Bone marrow (tissue), 2 donors: ENCODE measurements at regions not wholly inside any gene's neighbourhood (a gene's known extent, or its start where the extent isn't known, plus 50 kb on each side); places are given as distances from the start of the nearest gene placed in this dataset.

Experiments used
- DNase-seq, 2 donors: peaks; one replicate each; lab custom pipeline; 2025; lab: John Stamatoyannopoulos, UW

DNA sequence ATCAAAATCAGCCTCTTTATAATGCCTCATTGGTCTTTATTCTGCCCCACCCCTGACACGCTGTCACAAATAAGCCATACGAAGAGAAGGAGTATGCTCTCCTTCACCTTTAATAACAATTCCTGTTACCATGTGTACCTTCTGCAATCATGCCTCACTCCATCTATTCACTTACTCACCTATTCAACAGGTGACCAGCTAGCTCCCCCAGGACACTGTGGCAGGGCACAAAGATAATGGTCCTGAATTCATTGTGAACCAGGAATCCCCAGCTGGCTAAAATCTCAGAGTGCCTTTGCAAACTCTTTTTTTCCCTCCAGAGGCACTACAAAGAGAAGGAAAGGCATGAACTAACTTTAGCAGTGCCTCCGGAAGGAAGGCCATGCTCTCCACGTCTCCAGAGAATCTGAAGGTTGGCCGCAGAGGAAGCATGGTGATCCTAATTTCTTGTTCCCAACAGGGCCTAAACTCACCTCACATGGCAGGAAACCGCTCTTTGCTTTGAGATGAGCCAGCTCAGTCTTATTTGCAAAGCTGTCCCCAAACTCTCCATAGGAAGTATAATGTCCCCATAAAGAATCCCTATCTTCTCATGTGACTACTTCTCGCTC, 590.3 kb downstream of the BUD13 start:
- DNase-seq: no peak

DNA sequence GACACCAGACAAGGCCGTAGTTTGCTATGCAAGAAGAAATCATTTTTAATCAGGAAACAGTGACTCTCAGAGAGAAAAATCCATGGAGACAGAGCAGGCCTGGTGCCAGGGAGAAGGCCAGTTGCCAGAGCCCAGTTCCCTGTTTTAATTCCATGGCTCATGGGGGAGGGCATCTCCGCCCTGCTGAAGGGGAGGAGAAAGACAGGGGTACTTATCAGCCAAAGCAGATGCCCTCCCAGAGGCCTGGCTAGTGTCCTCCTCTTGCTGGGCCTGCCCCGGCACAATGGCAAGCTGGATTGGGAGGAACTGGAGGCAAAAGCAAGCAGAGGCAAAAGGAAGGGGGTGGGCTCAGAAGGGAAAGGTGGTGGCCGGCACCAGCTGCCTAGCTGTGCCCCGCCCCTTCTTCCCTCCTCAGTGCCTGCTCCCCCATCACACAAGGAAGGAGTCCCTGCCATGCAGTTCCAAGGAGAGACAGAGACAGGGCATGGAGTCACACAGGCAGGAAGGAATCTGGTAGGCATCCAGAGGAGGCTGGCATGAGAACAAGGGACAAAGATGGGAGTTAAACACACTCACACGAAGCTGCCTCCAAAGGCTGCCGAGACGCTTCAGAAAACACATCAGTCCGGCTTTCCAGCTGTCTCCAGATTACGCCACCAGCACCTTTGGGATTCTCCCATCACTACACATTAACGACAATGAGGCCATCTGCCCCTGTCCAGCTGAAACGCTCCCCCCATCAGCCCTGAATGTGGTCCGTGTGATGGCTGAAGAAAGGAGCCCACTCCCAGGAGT, 591.8 kb downstream of the BUD13 start:
- DNase-seq: no peak

DNA sequence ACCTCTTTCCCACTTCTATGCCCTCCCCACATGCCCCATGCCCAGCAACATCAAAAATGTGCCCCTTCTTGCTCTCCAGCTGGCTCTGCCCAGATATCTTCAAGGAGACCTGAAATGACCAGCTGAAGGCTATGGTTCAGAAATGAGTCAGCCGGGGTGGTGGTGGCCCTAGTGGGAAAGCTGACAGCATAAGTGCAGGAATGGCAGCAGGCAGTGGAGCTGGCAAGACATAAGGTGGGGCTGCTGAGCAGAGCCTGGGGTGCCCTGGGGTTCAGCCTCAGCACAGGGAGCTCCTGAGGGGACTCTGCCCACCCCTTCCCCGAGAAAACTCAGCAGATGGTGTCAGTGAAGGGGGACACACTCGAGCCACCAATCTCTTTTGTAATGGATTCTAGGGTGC, 593.4 kb downstream of the BUD13 start:
- DNase-seq: no peak

- no peak for DNase-seq
Observed at GRCh38 chr11:116177521-116178210, 595.1 kb downstream of the BUD13 start.

- DNase-seq: no peak
Observed at GRCh38 chr11:116176484-116177005, 596.2 kb downstream of the BUD13 start.

DNA sequence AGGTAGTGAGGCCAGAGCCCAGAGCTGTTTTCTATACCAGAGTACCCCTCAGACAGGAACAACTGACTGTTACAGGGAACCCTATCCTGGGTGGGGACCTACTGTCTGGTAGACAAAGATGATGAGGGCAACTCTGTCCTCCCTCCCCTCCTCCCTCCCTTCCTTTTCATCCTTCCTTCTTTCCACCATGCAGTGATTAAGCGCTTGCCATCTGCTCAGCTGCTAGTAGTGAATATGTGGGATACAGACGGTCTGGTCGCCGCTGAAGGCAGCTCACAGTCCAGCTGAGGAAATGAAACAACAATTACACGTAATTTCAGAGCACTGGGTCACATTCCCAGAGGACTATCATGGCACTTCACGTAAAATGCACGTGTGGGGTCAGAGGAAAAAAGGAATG, 597.1 kb downstream of the BUD13 start:
- DNase-seq: no peak

DNA sequence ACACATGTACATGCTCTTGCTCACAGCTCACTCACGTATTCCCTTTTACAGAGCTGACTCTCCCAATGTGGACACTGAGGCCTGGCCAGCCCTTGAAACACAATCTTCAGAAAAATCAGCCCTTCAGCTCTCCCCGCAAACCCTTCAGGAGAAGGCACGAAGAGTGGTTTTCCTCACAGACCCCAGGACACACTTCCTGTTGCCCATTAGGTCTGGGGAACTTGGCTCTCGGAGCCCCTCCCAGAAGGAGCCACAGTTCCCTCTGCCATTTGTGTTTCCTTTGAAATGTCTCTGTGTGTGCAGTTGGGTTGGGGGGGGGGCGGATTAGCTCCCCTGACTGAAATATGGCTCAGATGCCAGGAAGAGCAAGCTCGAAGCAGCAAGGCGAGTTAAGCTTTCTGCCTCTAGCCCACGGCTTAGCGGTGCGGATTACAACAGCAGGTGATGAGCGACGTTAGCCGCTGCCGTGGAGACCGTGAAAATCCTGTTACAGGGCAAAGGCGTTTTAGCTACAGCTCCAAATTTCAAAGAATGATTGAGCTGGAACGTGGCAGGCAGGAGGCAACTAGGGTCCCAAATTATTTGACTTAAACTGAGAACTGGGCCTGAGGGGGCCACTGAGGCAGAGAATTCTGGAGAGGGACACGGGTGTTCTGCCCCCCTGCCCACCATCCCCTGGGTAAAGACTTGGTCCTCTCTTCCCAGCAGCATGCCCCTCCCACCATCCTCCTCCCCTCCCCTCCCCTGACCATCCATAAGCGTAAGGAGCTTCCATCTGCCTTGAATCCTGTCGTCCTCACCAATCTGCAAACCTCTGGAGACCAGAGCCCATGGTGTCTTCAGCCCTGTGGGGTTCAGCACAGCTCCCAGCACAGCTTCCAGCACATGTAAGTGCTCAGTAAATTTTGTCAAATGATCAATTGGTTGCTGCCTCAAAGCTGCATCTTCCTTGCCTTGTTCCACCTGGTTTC, 598.6 kb downstream of the BUD13 start:
- DNase-seq: no peak

GRCh38 chr11:116173506-116173905, 599.3 kb downstream of the BUD13 start:
- DNase-seq: no peak

DNA sequence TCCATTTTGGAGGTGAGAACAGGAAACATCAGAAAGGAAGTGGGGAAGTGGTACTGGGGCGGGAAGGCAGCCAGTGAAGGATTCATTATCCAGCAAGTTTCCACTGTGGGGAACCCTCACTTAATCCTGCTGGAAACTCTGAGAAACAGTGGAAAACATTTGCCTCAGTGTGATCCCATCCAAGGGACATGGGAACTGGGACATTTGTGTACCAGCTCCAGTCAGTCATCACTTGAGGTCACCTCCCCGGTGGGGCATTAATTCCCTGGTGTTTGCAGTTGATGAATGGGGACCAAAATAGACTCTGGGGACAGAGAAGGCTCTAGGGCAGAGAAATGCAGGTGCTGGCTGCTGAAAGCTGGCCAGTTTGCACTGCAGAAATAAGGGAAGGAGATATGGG, 599.9 kb downstream of the BUD13 start:
- DNase-seq: no peak

- no peak for DNase-seq
Observed at GRCh38 chr11:116172156-116172555, 600.6 kb downstream of the BUD13 start.

GRCh38 chr11:116171271-116172140, 601.3 kb downstream of the BUD13 start:
- DNase-seq: no peak

GRCh38 chr11:116170526-116171120, 602.2 kb downstream of the BUD13 start:
- DNase-seq: no peak

- no peak for DNase-seq
Observed at GRCh38 chr11:116169776-116170175, 603.0 kb downstream of the BUD13 start.

DNA sequence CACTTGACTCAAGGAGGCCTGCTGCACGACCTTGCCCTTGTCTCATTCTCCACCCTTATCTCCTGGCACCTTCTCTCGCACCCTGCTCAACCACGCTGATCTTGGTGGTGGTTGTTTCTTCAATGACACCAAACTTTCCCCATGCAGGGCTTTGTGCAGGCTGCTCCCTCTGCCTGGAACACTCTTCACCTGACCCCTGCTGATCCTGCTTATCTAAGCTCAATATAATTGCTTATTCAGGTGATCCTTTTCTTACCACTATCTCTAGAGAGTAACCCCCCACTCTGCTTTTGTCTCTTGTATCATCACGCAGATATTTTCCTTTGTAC, 604.4 kb downstream of the BUD13 start:
- DNase-seq: no peak

- DNase-seq: no peak
Observed at GRCh38 chr11:116167706-116168458, 604.9 kb downstream of the BUD13 start.

DNA sequence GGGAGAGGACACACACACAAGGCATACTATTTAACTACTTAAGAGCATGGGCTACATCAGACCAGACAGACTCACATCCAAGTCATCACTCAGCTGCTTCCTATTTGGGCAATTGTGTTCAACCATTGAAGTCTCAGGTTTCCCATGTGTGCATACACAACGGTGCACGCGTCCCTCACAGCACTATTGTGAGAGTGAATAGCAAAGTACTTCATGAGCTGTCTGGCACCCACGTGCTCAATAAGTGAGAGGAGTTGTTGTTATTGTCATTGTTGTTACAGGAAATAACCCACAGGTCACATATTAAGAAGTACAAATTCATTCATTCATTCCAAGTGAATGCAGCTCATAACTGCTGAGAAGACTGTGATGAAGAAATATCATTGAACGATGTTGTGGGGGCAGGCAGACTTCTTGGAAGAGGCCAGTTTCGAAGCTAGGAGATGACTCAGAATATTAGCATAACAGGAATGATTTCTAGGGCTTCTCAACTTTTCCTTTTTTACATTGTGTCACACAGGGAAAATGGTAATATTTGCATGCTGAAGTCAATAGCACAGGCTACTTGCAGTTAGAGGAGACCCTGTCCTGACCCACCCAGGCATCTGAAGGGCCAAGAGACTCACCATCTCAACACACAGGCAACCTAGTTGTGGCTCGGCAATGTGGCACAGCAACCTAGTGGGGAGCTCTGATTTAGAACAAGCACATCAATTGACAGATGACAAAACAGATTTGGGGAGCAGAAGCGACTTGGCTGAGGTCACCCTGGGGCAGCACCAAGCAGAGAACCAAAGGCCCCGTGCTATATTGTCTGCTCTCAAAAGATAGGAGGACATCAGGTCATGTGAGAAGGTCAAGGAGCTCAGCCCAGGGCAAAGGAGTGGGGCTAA, 606.0 kb downstream of the BUD13 start:
- DNase-seq: no peak

DNA sequence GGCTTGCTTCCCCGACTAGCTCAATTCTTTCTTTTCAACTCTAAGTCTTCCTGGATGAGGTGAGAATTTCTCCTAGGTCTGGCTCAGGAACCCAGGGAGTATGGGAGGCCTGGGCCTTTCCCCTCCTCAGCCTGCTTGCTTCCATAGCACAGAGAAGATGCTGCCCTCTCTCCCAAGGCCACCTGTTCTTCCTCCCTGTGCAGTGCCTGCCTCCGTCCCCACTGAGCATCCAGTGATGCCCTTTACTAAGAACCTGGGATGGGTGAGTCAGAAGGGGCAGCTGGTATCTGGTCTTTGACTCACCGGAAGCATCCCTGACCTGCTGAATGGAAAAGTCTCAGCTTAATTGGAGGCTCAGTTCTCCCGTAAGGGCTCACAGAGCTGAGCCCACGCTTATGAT, 607.9 kb downstream of the BUD13 start:
- DNase-seq: no peak

- no peak for DNase-seq
Observed at GRCh38 chr11:116162886-116163230, 609.9 kb downstream of the BUD13 start.
